ENCODE measurements at regions not wholly inside any gene's neighbourhood (a gene's known extent, or its start where the extent isn't known, plus 50 kb on each side); places are given as distances from the start of the nearest gene placed in this dataset.
A peak's percentile ranks its signal among the peaks of the same experiment; 100 is the strongest.

DNA sequence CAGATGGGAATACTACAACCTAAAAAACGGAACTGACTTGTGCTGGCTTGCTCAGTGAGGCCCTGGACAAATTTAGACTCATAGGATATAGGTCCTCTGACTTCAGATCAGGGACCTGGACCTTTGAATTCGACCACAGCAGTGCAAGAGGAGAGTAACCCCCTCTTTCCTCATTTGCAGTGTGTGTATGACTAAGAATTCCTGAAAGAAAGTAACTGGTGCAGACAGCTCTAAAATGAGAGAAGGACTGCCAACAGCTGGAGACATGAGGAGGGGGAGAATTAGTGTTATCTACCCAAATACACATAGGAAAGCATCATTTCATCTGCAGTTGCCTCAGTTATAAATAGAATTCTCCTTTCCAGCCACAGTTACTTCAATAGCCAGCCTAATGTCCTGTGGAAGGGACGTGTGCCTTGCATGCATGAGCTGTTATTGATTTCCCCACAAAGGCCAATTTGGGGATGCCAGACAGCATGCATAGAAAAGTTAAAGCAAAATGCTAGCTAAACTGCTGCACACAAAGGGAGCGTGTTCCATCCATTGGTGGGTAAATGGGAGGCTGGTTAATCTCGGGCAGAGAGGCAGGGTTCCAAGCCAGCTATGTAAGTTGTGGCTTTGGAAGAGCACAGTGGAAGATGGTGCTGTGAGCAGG, 442.7 kb downstream of the CDK5RAP2 start:
- no peak for DNase-seq (ENCODE audit: low read depth in 1 of 2, low spot score in 1 of 2)
- TF ChIP-seq JUND (IDR thresholded peaks at IDR 0.05; ENCODE audit: low read depth) = no peak
- in situ Hi-C loops (cut with HindIII; ENCODE audit: low pct_unique_long_range_greater_than_20kb, low sequenced_read_pairs) = no loop called here

DNA sequence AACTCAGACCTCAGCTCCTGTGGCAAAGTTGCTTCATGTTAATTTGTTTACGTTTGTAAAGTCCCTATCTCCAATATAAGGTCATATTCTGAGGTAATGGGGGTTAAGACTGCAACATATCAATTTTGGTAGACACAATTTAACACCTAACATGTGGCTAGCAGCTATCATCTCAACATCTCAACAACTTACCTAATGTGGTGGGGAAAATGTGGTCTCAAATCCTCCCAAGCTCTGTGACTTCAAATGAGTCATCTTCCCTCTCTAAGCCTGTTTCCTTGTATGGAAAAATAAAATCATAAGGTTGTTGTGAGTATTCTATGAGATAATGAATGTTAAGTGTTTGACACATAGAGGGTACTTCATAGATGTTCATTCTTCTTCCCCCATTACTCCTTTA, 443.3 kb downstream of the CDK5RAP2 start:
- in situ Hi-C loops (cut with HindIII; ENCODE audit: low pct_unique_long_range_greater_than_20kb, low sequenced_read_pairs) = no loop called here
- no peak for TF ChIP-seq JUND (IDR thresholded peaks at IDR 0.05; ENCODE audit: low read depth)
- DNase-seq (ENCODE audit: low read depth in 1 of 2, low spot score in 1 of 2) = no peak

DNA sequence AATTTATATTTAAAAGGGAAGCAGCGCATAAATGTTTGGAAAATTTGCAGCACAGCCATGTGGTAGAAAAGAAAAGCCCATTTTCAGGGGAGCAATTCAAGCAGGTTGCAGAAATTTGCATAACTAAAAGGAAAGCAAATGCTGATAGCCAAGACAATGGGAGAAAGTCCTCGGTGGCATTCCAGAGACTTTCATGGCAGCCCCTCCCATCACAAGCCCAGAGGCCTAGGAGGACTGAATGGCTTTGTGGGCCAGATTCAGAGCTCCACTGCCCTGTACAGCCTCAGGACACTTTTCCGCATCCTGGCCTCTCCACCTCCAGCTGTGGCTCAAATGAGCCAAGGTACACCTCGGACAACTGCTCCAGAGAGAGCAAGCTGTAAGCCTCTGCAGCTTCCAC, 462.9 kb downstream of the CDK5RAP2 start:
- DNase-seq (ENCODE audit: low read depth in 1 of 2, low spot score in 1 of 2) = no peak
- TF ChIP-seq JUND (IDR thresholded peaks at IDR 0.05; ENCODE audit: low read depth) = no peak
- in situ Hi-C loops (cut with HindIII; ENCODE audit: low pct_unique_long_range_greater_than_20kb, low sequenced_read_pairs) = no loop called here

DNA sequence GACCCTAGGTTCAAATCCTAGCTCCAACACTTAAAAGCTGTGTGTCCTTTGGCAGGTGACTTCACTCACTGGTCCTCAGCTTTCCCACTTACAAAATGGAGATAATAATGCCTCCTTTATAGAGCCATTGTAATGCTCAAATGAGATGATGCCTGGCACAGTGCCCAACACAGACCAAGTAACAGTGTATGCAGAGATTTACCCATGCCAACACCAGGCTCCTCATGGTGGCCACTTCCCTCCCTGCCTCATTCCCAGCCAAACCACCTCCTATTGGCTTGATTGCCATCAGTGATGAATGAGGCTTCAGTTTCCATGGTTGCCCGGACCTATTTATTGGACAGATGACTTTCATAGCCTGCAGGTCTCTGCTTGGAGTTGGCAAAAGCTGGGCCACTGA, 469.4 kb downstream of the CDK5RAP2 start:
- in situ Hi-C loops (cut with HindIII; ENCODE audit: low pct_unique_long_range_greater_than_20kb, low sequenced_read_pairs) = no loop called here
- TF ChIP-seq JUND (IDR thresholded peaks at IDR 0.05; ENCODE audit: low read depth) = no peak
- DNase-seq (ENCODE audit: low read depth in 1 of 2, low spot score in 1 of 2) = no peak

DNA sequence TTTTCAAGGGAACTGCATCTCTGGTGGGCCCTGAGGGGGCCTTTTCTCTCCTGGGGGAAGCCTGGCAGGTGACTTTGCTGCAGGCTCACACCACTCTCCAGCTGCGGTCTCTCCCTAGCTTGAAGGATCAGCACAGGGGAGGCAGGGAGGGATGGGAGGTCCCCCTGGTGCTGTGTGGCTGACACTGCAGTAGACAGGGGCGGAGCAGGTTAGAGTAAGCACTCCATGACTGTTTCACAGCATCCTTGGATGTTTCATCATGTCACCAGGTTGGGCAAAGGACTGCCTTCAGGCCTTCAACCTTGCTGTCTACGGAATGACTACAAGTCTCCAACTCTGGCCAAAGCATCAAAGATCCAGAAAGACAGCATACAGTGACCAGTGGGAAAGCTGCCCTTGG, 470.7 kb downstream of the CDK5RAP2 start:
- TF ChIP-seq JUND (IDR thresholded peaks at IDR 0.05; ENCODE audit: low read depth) = no peak
- in situ Hi-C loops (cut with HindIII; ENCODE audit: low pct_unique_long_range_greater_than_20kb, low sequenced_read_pairs) = no loop called here
- DNase-seq (ENCODE audit: low read depth in 1 of 2, low spot score in 1 of 2) = peak in 1 of 2 experiments; percentile 61

DNA sequence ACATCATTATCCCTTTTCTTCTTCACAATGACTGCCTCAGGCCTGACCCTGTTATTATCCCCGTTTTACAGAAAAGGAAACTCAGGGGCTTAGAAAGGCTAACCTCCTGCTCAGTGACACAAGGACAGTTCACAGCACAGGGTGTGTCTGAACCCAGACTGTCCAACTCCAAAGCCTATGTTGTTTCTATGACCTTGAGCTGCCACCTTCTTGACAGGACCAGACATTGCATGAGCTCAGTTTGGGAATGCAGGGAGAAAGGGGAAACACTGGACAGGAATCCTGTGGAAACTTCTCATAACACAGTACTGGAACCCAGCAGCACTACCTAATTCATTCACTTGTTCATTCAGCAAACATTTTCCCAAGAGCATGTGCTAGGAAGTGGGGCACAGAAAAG, 472.8 kb downstream of the CDK5RAP2 start:
- in situ Hi-C loops (cut with HindIII; ENCODE audit: low pct_unique_long_range_greater_than_20kb, low sequenced_read_pairs) = no loop called here
- TF ChIP-seq JUND (IDR thresholded peaks at IDR 0.05; ENCODE audit: low read depth) = no peak
- DNase-seq (ENCODE audit: low read depth in 1 of 2, low spot score in 1 of 2) = peak in 1 of 2 experiments; percentile 49

DNA sequence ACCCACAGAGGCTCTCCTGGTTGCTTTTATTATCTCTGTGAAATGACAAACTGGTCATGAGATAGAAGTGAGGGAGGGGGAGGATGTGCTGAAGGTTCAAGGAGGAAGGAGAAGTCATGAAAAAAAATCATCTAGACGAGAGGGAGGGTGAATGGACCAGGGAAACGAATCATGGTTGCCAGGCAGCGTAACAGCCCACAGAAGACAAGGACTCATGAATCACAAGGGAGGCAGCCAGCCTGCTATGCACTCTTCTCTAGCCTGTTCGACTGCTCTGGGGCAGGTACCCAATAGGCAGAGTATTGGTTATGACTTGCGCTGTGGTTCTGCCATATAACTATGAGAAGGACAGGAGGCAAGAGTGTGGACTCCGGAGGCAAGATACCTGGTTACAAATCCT, 475.2 kb downstream of the CDK5RAP2 start:
- TF ChIP-seq JUND (IDR thresholded peaks at IDR 0.05; ENCODE audit: low read depth) = no peak
- in situ Hi-C loops (cut with HindIII; ENCODE audit: low pct_unique_long_range_greater_than_20kb, low sequenced_read_pairs) = no loop called here
- DNase-seq (ENCODE audit: low read depth in 1 of 2, low spot score in 1 of 2) = no peak

DNA sequence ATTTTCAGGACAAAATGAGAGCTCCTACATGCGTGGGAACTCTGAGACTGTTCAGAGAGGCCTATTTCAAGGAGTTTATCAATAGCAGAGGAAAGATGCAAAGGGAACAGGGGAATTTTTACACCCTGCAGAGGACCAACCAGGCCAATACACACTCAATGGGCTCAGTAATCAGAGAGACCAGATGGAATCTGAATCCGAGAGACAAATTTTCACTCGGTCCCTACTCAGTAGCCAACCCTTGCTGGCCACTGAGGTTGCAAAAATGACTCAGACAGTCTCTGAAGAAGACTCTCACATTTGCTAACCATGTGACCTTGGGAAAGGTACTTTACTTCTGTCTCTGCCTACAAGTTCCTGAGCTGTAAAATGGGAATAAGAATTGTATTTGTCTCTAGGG, 479.4 kb downstream of the CDK5RAP2 start:
- in situ Hi-C loops (cut with HindIII; ENCODE audit: low pct_unique_long_range_greater_than_20kb, low sequenced_read_pairs) = no loop called here
- no peak for TF ChIP-seq JUND (IDR thresholded peaks at IDR 0.05; ENCODE audit: low read depth)
- DNase-seq (ENCODE audit: low read depth in 1 of 2, low spot score in 1 of 2) = no peak

DNA sequence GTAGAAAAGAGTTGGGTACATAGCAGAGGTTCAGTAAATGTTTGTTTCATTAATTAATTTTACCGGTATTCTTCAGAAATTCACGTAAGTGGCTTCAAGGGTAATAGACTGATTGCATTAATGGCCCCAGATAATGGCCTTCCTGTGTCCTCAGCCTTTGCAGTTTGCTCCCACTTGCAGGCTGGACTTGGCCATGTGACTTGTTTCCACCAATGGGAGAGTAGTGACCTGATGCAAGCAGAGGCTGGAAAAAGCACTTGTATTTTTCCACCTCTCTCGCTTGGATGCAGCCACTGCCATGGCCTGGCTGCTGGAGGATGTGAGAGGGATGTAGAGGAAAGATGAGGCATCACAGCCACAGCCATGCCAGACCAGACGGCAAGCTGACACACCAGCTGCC, 480.9 kb downstream of the CDK5RAP2 start:
- DNase-seq (ENCODE audit: low read depth in 1 of 2, low spot score in 1 of 2) = peak in 1 of 2 experiments; percentile 6
- no peak for TF ChIP-seq JUND (IDR thresholded peaks at IDR 0.05; ENCODE audit: low read depth)

DNA sequence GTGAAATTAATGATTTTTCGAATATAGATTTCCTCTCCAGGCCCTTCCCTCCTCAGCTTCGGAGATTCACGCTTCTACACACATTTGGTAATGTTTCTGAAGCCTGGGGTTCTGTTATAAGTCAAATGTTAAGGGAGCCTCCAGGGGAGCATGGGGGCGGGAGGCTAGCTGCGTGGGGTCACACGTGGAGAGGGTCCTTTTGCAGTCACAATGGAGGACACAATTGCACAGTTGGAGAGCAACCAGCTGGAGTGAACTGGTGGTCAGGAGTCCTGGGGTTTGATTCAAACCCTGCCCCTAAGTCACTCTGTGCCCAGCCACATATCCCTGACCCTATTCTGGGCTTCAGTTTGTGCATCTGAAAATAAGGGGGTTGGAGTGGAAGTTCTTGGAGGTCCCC, 481.4 kb downstream of the CDK5RAP2 start:
- TF ChIP-seq JUND (IDR thresholded peaks at IDR 0.05; ENCODE audit: low read depth) = no peak
- in situ Hi-C loops (cut with HindIII; ENCODE audit: low pct_unique_long_range_greater_than_20kb, low sequenced_read_pairs) = no loop called here
- DNase-seq (ENCODE audit: low read depth in 1 of 2, low spot score in 1 of 2) = no peak

More for the DNA sequence above, 480.9 kb downstream of the CDK5RAP2 start:
- in situ Hi-C loops (cut with HindIII; ENCODE audit: low pct_unique_long_range_greater_than_20kb, low sequenced_read_pairs) = no loop called here

DNA sequence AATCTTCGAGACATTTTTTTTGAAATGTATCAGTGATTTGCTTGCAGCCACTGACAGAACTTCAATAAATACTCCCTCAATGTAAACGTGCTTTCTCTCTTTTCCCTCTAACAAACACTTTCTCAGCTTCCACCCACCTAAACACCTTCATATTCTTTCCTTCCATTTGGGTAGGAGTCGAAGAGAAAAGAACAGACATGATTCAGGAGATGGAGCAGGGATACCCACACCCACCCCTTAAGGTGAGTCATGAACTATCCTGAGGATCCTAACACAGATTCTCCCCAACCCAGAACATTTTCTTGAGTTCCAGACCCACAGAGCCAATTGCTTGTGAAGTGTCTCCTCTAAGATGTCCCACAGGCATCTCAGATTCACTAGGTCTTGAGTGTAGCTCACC, 488.8 kb downstream of the CDK5RAP2 start:
- TF ChIP-seq JUND (IDR thresholded peaks at IDR 0.05; ENCODE audit: low read depth) = no peak
- no peak for DNase-seq (ENCODE audit: low read depth in 1 of 2, low spot score in 1 of 2)
- in situ Hi-C loops (cut with HindIII; ENCODE audit: low pct_unique_long_range_greater_than_20kb, low sequenced_read_pairs) = no loop called here

DNA sequence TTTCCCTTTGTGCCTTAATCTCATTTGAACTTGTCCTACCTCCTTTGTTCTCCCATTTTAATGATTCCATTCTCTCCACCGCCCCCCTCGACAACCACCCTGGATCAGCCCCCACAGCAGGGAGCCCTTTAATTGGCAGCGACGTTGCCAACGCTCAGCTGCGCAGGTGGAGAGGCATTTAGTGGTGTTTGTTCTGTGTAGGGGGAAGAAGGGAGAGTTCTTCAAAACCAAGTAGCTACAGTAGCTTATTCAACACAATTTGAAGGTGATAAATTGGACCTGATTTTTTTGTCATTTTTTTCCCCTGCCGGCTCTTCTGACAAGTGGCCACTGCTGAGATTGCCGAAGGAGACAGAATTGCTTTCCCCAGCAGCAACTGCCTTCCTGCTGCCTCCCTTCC, 499.1 kb downstream of the CDK5RAP2 start:
- in situ Hi-C loops (cut with HindIII; ENCODE audit: low pct_unique_long_range_greater_than_20kb, low sequenced_read_pairs) = no loop called here
- TF ChIP-seq JUND (IDR thresholded peaks at IDR 0.05; ENCODE audit: low read depth) = no peak
- no peak for DNase-seq (ENCODE audit: low read depth in 1 of 2, low spot score in 1 of 2)

DNA sequence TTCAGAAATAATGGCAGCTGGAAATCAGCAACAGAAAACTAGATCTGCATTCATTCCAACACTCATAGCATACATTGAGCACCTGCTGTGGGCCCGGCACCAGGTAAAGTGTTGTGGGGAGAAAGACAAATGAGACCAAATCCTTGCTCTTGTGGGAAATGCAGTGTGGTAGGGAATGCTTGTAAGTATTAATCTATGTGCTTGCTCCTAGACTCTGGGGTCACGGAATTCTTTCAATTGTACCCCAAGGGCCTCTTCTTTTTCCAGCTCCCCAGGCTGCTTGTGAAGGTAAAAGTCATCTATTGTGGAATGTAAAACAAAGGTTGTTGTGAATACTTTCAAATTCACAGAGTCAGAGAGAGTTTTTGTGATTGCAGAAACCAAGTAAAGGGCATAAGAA, 501.9 kb downstream of the CDK5RAP2 start:
- TF ChIP-seq JUND (IDR thresholded peaks at IDR 0.05; ENCODE audit: low read depth) = no peak
- in situ Hi-C loops (cut with HindIII; ENCODE audit: low pct_unique_long_range_greater_than_20kb, low sequenced_read_pairs) = no loop called here
- DNase-seq (ENCODE audit: low read depth in 1 of 2, low spot score in 1 of 2) = no peak

DNA sequence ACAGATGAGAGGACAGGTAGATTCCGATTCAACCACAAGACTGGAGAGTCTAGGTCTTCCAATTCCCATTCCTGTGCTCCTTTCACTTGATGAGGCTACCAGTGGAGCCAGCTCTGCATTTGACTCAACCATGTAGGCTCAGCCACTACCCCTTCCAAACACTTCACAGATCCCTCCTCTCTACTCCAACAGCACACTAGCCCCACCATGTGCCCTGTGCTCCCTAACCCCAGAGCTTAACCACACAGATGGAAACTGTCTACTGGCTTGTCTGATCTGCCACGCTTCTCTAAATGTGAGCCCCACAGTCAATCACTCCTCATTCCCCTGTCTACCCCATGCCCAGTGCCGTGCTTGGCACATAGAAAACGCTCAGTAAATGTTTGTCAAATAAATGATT, 508.2 kb downstream of the CDK5RAP2 start:
- DNase-seq (ENCODE audit: low read depth in 1 of 2, low spot score in 1 of 2) = peak in 1 of 2 experiments; percentile 8
- in situ Hi-C loops (cut with HindIII; ENCODE audit: low pct_unique_long_range_greater_than_20kb, low sequenced_read_pairs) = no loop called here
- TF ChIP-seq JUND (IDR thresholded peaks at IDR 0.05; ENCODE audit: low read depth) = no peak

Measured in T47D (cell line).